Liver (tissue), 3 donors: ENCODE measurements at regions not wholly inside any gene's neighbourhood (a gene's known extent, or its start where the extent isn't known, plus 50 kb on each side); places are given as distances from the start of the nearest gene placed in this dataset.

Experiments used
- HNF4G ChIP-seq: IDR thresholded peaks from 2 replicates; pipeline ENCODE4 v1.6.1; 2016; ENCODE audit warnings: antibody characterized with exemption
- RXRA ChIP-seq, 2 donors: IDR thresholded peaks; 2 replicates each; pipeline ENCODE4 v1.6.1; 2017 to 2018; ENCODE audit warnings: antibody characterized with exemption in 2 of 2, mild to moderate bottlenecking in 1 of 2
- TAF1 ChIP-seq: conservative IDR thresholded peaks from 2 replicates; pipeline ENCODE4 v1.6.1; 2016; ENCODE audit warnings: antibody characterized with exemption, mild to moderate bottlenecking
- TF ChIP-seq, protein P1 (sequence below): fragments of 150-350 bp; IDR thresholded peaks from 2 replicates; pipeline ENCODE4 v1.5.1; 2017; ENCODE audit warnings: improper control_type of control experiment, low read depth, low read length; ENCODE audit not compliant: missing input control
- TF ChIP-seq, protein P2 (sequence below): IDR thresholded peaks from 2 replicates; pipeline ENCODE4 v1.6.1; 2016; ENCODE audit warnings: antibody characterized with exemption
- donor health status: healthy.
- donor health status: healthy.

DNA sequence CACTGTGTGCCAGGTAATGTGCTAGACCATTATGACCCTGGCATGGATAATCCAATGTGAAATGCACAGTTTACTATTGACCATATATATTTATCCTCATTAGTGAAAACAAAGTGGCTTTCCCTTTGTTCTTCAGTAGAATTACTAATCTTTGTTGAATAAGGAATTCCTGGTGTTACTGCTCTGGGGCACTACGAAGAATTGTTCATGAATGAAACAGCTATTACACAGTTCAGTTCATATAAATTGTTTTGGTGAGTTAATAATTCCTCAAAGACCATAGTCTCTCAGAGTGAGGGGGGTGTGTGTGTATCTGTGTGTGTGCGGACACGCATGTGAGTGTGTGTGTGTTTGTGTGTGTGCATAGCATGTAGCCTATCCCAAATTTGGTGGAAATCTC lies 668.0 kb upstream of the MBL2 start:
- TF ChIP-seq, protein P1, sequence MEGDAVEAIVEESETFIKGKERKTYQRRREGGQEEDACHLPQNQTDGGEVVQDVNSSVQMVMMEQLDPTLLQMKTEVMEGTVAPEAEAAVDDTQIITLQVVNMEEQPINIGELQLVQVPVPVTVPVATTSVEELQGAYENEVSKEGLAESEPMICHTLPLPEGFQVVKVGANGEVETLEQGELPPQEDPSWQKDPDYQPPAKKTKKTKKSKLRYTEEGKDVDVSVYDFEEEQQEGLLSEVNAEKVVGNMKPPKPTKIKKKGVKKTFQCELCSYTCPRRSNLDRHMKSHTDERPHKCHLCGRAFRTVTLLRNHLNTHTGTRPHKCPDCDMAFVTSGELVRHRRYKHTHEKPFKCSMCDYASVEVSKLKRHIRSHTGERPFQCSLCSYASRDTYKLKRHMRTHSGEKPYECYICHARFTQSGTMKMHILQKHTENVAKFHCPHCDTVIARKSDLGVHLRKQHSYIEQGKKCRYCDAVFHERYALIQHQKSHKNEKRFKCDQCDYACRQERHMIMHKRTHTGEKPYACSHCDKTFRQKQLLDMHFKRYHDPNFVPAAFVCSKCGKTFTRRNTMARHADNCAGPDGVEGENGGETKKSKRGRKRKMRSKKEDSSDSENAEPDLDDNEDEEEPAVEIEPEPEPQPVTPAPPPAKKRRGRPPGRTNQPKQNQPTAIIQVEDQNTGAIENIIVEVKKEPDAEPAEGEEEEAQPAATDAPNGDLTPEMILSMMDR: no peak
- TF ChIP-seq RXRA (IDR thresholded peaks at IDR 0.05): no peak
- TF ChIP-seq TAF1: no peak
- TF ChIP-seq, protein P2, sequence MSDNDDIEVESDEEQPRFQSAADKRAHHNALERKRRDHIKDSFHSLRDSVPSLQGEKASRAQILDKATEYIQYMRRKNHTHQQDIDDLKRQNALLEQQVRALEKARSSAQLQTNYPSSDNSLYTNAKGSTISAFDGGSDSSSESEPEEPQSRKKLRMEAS: no peak
- TF ChIP-seq HNF4G: no peak
